ENCODE measurements at regions not wholly inside any gene's neighbourhood (a gene's known extent, or its start where the extent isn't known, plus 50 kb on each side); places are given as distances from the start of the nearest gene placed in this dataset.

- TF ChIP-seq EZH2phosphoT487 (IDR thresholded peaks at IDR 0.05; ENCODE audit: borderline replicate concordance, low read length): no peak
- TF ChIP-seq, protein P1, sequence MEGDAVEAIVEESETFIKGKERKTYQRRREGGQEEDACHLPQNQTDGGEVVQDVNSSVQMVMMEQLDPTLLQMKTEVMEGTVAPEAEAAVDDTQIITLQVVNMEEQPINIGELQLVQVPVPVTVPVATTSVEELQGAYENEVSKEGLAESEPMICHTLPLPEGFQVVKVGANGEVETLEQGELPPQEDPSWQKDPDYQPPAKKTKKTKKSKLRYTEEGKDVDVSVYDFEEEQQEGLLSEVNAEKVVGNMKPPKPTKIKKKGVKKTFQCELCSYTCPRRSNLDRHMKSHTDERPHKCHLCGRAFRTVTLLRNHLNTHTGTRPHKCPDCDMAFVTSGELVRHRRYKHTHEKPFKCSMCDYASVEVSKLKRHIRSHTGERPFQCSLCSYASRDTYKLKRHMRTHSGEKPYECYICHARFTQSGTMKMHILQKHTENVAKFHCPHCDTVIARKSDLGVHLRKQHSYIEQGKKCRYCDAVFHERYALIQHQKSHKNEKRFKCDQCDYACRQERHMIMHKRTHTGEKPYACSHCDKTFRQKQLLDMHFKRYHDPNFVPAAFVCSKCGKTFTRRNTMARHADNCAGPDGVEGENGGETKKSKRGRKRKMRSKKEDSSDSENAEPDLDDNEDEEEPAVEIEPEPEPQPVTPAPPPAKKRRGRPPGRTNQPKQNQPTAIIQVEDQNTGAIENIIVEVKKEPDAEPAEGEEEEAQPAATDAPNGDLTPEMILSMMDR (IDR thresholded peaks at IDR 0.05; ENCODE audit: low read depth, low read length, poor library complexity, severe bottlenecking): no peak
These were observed 221.5 kb downstream of the MYLK4 start for GRCh38 chr6:2529211-2529719.

All from DOHH2 (cell line).